Neural crest cell (in vitro differentiated cells): ENCODE measurements at regions not wholly inside any gene's neighbourhood (a gene's known extent, or its start where the extent isn't known, plus 50 kb on each side); places are given as distances from the start of the nearest gene placed in this dataset.

Experiments used
- DNase-seq: peaks from one replicate; pipeline ENCODE4 v3.0.0; 2021; ENCODE audit warnings: low read depth, mixed read lengths, low spot score
- H3K27ac Mint-ChIP-seq: one replicate; pipeline ENCODE4 v1.8.0; 2021; ENCODE audit warnings: mild to moderate bottlenecking, mixed read lengths; ENCODE audit not compliant: unreplicated experiment
- H3K27me3 Mint-ChIP-seq: 2 replicates; pipeline ENCODE4 v1.8.0; 2021; ENCODE audit warnings: low read depth, mild to moderate bottlenecking, mixed read lengths
- H3K36me3 Mint-ChIP-seq: 2 replicates; pipeline ENCODE4 v1.8.0; 2021; ENCODE audit warnings: low read depth, mild to moderate bottlenecking, mixed read lengths
- H3K4me1 Mint-ChIP-seq: 2 replicates; pipeline ENCODE4 v1.8.0; 2021; ENCODE audit warnings: mixed read lengths
- H3K4me3 Mint-ChIP-seq: one replicate; pipeline ENCODE4 v1.8.0; 2021; ENCODE audit warnings: mild to moderate bottlenecking, mixed read lengths
- H3K9me3 Mint-ChIP-seq: 2 replicates; pipeline ENCODE4 v1.8.0; 2021; ENCODE audit warnings: mixed read lengths
- CTCF ChIP-seq: fragments of 200-600 bp; sonication (generic); conservative IDR thresholded peaks from 2 replicates; pipeline ENCODE4 v1.5.0; 2021; ENCODE audit warnings: antibody characterized with exemption, mild to moderate bottlenecking

- Mint-ChIP-seq H3K9me3 (peaks cover under 1% of the 10 kb centered on the region), H3K36me3 (peaks cover under 1% of the 10 kb centered on the region), H3K27me3 (no peaks in the 10 kb centered on the region), H3K4me3 (no peak overlapping the region), H3K4me1 (no peaks in the 10 kb centered on the region), H3K27ac (no peak overlapping the region)
- no peak for TF ChIP-seq CTCF
- no peak for DNase-seq
Measured at GRCh38 chr1:4307911-4308545, 346.4 kb upstream of the AJAP1 start.

GRCh38 chr1:4308806-4309205 lies 345.6 kb upstream of the AJAP1 start:
- no peaks in the 10 kb centered on the region for H3K4me1 Mint-ChIP-seq
- TF ChIP-seq CTCF = no peak
- H3K27ac Mint-ChIP-seq = no peak overlapping the region
- no peaks in the 10 kb centered on the region for H3K27me3 Mint-ChIP-seq
- no peaks in the 10 kb centered on the region for H3K36me3 Mint-ChIP-seq
- no peak overlapping the region for H3K4me3 Mint-ChIP-seq
- H3K9me3 Mint-ChIP-seq = peaks cover 4% of the 10 kb centered on the region
- DNase-seq = no peak

GRCh38 chr1:4309676-4310320 lies 344.6 kb upstream of the AJAP1 start:
- H3K9me3 Mint-ChIP-seq = peaks cover 8% of the 10 kb centered on the region
- no peaks in the 10 kb centered on the region for H3K27me3 Mint-ChIP-seq
- no peak for TF ChIP-seq CTCF
- H3K36me3 Mint-ChIP-seq = peaks cover 4% of the 10 kb centered on the region
- no peak for DNase-seq
- H3K4me3 Mint-ChIP-seq = no peak overlapping the region
- no peaks in the 10 kb centered on the region for H3K4me1 Mint-ChIP-seq
- H3K27ac Mint-ChIP-seq = no peak overlapping the region

- no peak for TF ChIP-seq CTCF
- no peaks in the 10 kb centered on the region for H3K27me3 Mint-ChIP-seq
- H3K27ac Mint-ChIP-seq = no peak overlapping the region
- peaks cover 8% of the 10 kb centered on the region for H3K36me3 Mint-ChIP-seq
- H3K4me3 Mint-ChIP-seq = no peak overlapping the region
- DNase-seq = no peak
- peaks cover 12% of the 10 kb centered on the region for H3K9me3 Mint-ChIP-seq
- H3K4me1 Mint-ChIP-seq = no peaks in the 10 kb centered on the region
Measured at GRCh38 chr1:4310396-4310923, 343.9 kb upstream of the AJAP1 start.

- Mint-ChIP-seq H3K27me3 (no peaks in the 10 kb centered on the region), H3K4me1 (no peaks in the 10 kb centered on the region), H3K36me3 (peaks cover 8% of the 10 kb centered on the region), H3K27ac (no peak overlapping the region), H3K4me3 (no peak overlapping the region), H3K9me3 (peaks cover 12% of the 10 kb centered on the region)
- no peak for DNase-seq
- no peak for TF ChIP-seq CTCF
Measured at GRCh38 chr1:4312024-4312423, 342.4 kb upstream of the AJAP1 start.
